Activated CD4-positive, alpha-beta memory T cell treated with anti-CD3 and anti-CD28 coated beads for 36 hours (primary cell): ENCODE measurements at regions not wholly inside any gene's neighbourhood (a gene's known extent, or its start where the extent isn't known, plus 50 kb on each side); places are given as distances from the start of the nearest gene placed in this dataset.

Source experiments
- CTCF ChIA-PET: fragments of 350-600 bp; sonication (Branson Sonifier 250); formaldehyde crosslinking; loops from one replicate; lab custom pipeline; 2021; ENCODE audit warnings: antibody characterized with exemption, inconsistent platforms; lab: Charles Lee
- POLR2A ChIA-PET: fragments of 350-600 bp; sonication (Branson Sonifier 250); formaldehyde crosslinking; loops from one replicate; lab custom pipeline; 2021; ENCODE audit warnings: antibody characterized with exemption; lab: Charles Lee
- DNase-seq: peaks from one replicate; pipeline ENCODE4 v3.0.0-alpha.2; 2020
- H3K27ac Mint-ChIP-seq: one replicate; pipeline ENCODE4 v1.8.0; 2021; ENCODE audit warnings: mixed read lengths
- H3K27me3 Mint-ChIP-seq: one replicate; pipeline ENCODE4 v1.8.0; 2021; ENCODE audit warnings: mixed read lengths
- H3K36me3 Mint-ChIP-seq: one replicate; pipeline ENCODE4 v1.8.0; 2021; ENCODE audit warnings: mixed read lengths
- H3K4me1 Mint-ChIP-seq: one replicate; pipeline ENCODE4 v1.8.0; 2021; ENCODE audit warnings: low read depth, mixed read lengths
- H3K4me3 Mint-ChIP-seq: one replicate; pipeline ENCODE4 v1.8.0; 2021; ENCODE audit warnings: mild to moderate bottlenecking, mixed read lengths
- H3K9me3 Mint-ChIP-seq: one replicate; pipeline ENCODE4 v1.8.0; 2021; ENCODE audit warnings: mixed read lengths
- intact Hi-C: fragments of 100-400 bp; cut with micrococcal nuclease; formaldehyde crosslinking; loops from one replicate; pipeline ENCODE4 v1.15.1; 2023

- H3K27me3 Mint-ChIP-seq: peaks cover 15% of the 10 kb centered on the region
- intact Hi-C loops: no loop called here
- no peaks in the 10 kb centered on the region for H3K4me1 Mint-ChIP-seq
- ChIA-PET CTCF (no interaction called here), POLR2A (no interaction called here)
- H3K9me3 Mint-ChIP-seq: no peaks in the 10 kb centered on the region
- DNase-seq: no peak
- H3K27ac Mint-ChIP-seq: no peak overlapping the region
- H3K36me3 Mint-ChIP-seq: no peaks in the 10 kb centered on the region
- H3K4me3 Mint-ChIP-seq: no peak overlapping the region
Observed at GRCh38 chr6:168158980-168159349, 80.0 kb upstream of the FRMD1 start.

DNA sequence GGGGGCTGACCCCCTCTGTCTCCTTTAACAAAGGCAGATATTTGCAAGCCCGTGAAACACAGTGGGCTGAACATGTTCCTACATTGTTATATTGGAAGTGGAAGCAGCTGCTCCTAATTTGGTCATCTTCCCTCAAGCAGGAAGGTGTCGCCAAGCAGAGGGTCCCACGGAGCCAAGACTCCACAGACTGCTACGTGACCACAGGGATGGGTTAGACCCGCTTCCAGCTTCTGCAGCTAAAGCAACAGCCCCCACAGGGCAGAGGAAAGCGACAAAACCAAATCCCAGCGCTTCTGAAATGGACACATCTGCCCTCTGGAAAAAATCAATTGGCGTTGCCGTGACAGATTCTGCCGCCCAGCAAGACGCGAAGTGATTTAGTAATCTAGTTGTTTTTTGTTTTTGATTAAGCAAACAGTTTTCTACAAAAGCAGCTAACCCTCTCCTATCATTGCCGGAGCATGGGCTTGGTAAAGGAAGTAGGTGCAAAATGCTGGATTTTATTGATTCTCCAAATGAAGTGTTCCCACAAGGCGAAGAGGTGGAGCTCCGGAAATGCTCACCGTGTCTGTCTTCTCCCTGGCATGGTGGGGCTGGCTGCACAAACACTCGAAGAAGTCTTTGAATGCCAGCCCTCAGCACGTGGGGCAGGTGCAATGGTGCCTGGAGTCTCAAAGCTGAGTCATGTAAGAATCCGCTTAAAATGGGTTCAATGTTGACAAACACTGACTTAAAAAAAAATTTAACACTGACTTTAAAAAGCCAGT, 79.4 kb upstream of the FRMD1 start:
- ChIA-PET CTCF (no interaction called here), POLR2A (no interaction called here)
- peaks cover 15% of the 10 kb centered on the region for H3K27me3 Mint-ChIP-seq
- intact Hi-C loops: no loop called here
- no peaks in the 10 kb centered on the region for H3K4me1 Mint-ChIP-seq
- no peaks in the 10 kb centered on the region for H3K9me3 Mint-ChIP-seq
- H3K4me3 Mint-ChIP-seq: no peak overlapping the region
- H3K36me3 Mint-ChIP-seq: no peaks in the 10 kb centered on the region
- H3K27ac Mint-ChIP-seq: no peak overlapping the region
- DNase-seq: no peak

DNA sequence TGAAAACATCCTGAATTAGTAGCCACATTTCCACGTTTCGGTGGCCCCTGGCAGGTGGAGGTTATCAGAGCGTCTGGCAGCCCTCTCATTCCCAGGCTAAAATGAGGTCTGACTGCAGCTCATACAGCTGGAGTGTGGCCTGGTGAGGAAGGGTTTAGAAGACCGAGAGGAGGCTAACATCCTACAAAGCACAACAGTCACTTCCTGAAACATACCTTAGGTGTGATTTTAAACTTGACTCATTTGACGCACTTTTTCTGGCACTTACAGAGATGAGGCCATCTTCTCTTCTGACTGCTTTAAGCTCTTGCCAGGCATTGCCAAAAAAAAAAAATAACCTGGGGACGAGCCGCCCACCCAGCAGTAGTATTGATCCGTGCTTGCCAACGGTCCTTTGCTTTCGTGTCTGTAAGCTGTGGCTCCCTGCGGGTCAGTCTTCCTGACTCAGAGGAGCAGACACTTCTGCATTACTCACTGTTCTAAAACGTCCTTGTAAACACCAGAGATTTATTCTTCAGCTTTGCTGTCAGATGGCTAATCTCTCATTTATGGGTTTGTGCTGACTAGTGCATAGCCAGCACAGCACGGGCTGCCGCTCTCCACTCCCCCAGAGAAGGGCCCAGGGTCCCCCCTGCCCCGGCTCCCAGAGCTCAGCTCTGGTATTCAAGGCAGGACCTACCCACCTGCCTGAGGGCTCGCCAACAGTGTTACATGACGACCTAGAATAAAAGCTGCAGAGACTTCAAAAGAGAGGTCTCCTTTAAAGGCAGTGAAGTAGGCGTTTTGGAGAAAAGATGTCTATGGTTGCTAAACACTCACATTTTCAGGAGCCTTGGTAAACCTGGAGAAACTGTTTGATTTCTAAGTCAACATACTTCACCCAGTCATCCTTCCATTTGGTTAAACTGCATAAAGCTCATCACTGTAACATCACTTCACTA, 78.5 kb upstream of the FRMD1 start:
- CTCF ChIA-PET: no interaction called here
- Mint-ChIP-seq H3K36me3 (no peaks in the 10 kb centered on the region), H3K27ac (no peak overlapping the region), H3K4me1 (no peaks in the 10 kb centered on the region), H3K9me3 (no peaks in the 10 kb centered on the region), H3K4me3 (no peak overlapping the region), H3K27me3 (peaks cover 12% of the 10 kb centered on the region)
- DNase-seq: no peak
- POLR2A ChIA-PET: no interaction called here
- intact Hi-C loops: no loop called here

- peaks cover 11% of the 10 kb centered on the region for H3K27me3 Mint-ChIP-seq
- no peak overlapping the region for H3K27ac Mint-ChIP-seq
- POLR2A ChIA-PET: no interaction called here
- no peak overlapping the region for H3K4me3 Mint-ChIP-seq
- no peaks in the 10 kb centered on the region for H3K36me3 Mint-ChIP-seq
- CTCF ChIA-PET: no interaction called here
- DNase-seq: no peak
- intact Hi-C loops: no loop called here
- no peaks in the 10 kb centered on the region for H3K9me3 Mint-ChIP-seq
- H3K4me1 Mint-ChIP-seq: no peaks in the 10 kb centered on the region
Observed at GRCh38 chr6:168156742-168157265, 77.8 kb upstream of the FRMD1 start.

GRCh38 chr6:168155821-168156741, 77.1 kb upstream of the FRMD1 start:
- no peaks in the 10 kb centered on the region for H3K9me3 Mint-ChIP-seq
- H3K4me3 Mint-ChIP-seq: no peak overlapping the region
- CTCF ChIA-PET: no interaction called here
- POLR2A ChIA-PET: no interaction called here
- DNase-seq: no peak
- H3K27ac Mint-ChIP-seq: no peak overlapping the region
- peaks cover 11% of the 10 kb centered on the region for H3K27me3 Mint-ChIP-seq
- intact Hi-C loops: no loop called here
- no peaks in the 10 kb centered on the region for H3K4me1 Mint-ChIP-seq
- no peaks in the 10 kb centered on the region for H3K36me3 Mint-ChIP-seq

DNA sequence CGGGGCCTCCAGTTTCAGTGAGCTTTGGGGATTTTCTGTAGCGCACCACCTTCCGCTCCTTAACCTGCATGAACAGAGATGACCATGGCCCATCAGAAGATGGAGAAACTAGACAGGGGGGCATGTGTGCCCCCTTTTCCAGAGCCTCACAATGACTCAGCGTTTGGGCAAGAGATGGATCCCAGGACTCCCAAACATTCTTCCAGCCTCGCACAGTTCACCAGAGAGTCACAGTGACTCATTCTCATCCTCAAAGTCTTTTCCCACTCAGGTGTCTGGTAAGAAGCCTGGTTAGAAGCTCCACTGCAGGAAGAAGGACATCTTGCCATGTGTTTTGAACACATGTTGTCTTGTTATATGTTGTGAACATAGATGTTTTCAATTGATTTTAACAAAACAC, 76.2 kb upstream of the FRMD1 start:
- Mint-ChIP-seq H3K27me3 (peaks cover 11% of the 10 kb centered on the region), H3K4me1 (no peaks in the 10 kb centered on the region), H3K9me3 (no peaks in the 10 kb centered on the region), H3K4me3 (no peak overlapping the region), H3K27ac (no peak overlapping the region), H3K36me3 (no peaks in the 10 kb centered on the region)
- ChIA-PET POLR2A (no interaction called here), CTCF (interaction anchor here (1.4 kb wide), 1 partner anchor 215 kb away, joined by 3 read pairs; no protein-coding TSS in a partner anchor)
- intact Hi-C loops: no loop called here
- DNase-seq: no peak

GRCh38 chr6:168154263-168154917, 75.4 kb upstream of the FRMD1 start:
- ChIA-PET POLR2A (no interaction called here), CTCF (interaction anchor here (1.4 kb wide), 1 partner anchor 216 kb away, joined by 3 read pairs; no protein-coding TSS in a partner anchor)
- Mint-ChIP-seq H3K27me3 (peaks cover 15% of the 10 kb centered on the region), H3K9me3 (no peaks in the 10 kb centered on the region), H3K27ac (no peak overlapping the region), H3K4me3 (no peak overlapping the region), H3K36me3 (no peaks in the 10 kb centered on the region), H3K4me1 (no peaks in the 10 kb centered on the region)
- intact Hi-C loops: no loop called here
- no peak for DNase-seq

DNA sequence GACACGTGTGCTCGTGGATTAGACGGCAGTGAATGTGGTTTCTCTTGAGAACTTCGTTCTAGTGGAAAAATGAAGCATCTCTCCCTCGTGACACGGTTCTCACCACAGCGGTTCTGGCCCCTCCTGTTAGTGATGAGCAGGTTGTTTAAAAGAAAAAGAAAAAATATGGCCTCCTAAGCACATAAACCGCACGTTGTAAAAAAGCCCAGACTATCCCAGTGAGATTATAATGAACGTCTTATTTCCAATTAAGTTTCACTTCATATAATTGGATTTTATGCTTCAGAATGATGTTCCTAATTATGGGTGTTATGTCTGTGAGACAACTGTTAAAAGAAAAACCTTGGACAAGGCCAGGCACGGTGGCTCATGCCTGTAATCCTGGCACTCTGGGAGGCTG, 74.5 kb upstream of the FRMD1 start:
- Mint-ChIP-seq H3K9me3 (no peaks in the 10 kb centered on the region), H3K27me3 (peaks cover 18% of the 10 kb centered on the region), H3K36me3 (no peaks in the 10 kb centered on the region), H3K4me3 (no peak overlapping the region), H3K27ac (no peak overlapping the region), H3K4me1 (no peaks in the 10 kb centered on the region)
- intact Hi-C loops: no loop called here
- CTCF ChIA-PET: interaction anchor here (1.4 kb wide), 1 partner anchor 216 kb away, joined by 3 read pairs; no protein-coding TSS in a partner anchor
- DNase-seq: no peak
- POLR2A ChIA-PET: no interaction called here

DNA sequence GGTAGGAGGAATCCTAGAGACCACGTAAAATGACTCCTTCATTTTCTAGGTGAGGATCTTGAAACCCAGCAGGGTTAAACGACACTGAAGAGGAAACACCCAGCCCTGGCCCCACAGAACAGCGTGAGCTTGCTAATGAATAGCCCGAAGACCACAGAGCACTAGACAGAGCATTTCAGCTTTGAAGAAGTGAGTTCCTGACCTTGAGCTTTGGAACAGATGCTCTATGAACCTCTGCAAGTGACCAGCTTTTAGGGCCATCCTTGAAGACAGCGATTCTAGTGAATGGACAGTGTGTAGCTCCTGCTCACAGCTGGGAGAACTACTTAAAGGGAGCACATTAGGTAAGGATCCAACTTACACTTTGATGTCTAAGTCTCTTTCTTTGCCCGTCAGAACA, 74.0 kb upstream of the FRMD1 start:
- POLR2A ChIA-PET: no interaction called here
- no peaks in the 10 kb centered on the region for H3K4me1 Mint-ChIP-seq
- intact Hi-C loops: no loop called here

GRCh38 chr6:168152306-168152963, 73.4 kb upstream of the FRMD1 start:
- no peak for DNase-seq
- Mint-ChIP-seq H3K4me3 (no peak overlapping the region), H3K27ac (no peak overlapping the region), H3K27me3 (peaks cover 17% of the 10 kb centered on the region), H3K9me3 (no peaks in the 10 kb centered on the region), H3K4me1 (no peaks in the 10 kb centered on the region), H3K36me3 (no peaks in the 10 kb centered on the region)
- ChIA-PET POLR2A (no interaction called here), CTCF (no interaction called here)
- intact Hi-C loops: no loop called here

More for the DNA sequence above, 74.0 kb upstream of the FRMD1 start:
- Mint-ChIP-seq H3K27me3 (peaks cover 18% of the 10 kb centered on the region), H3K4me3 (no peak overlapping the region), H3K36me3 (no peaks in the 10 kb centered on the region), H3K9me3 (no peaks in the 10 kb centered on the region), H3K27ac (no peak overlapping the region)
- no peak for DNase-seq
- CTCF ChIA-PET: no interaction called here
